ENCODE measurements at regions not wholly inside any gene's neighbourhood (a gene's known extent, or its start where the extent isn't known, plus 50 kb on each side); places are given as distances from the start of the nearest gene placed in this dataset.

- ChIA-PET CTCF (no interaction called here), POLR2A (ENCODE audit: low non-redundant PET) (no interaction called here)
- no peak overlapping the region for H3K27ac ChIP-seq (ENCODE audit: low read depth, low read length, poor library complexity, severe bottlenecking)
- no peak overlapping the region for H3K4me3 ChIP-seq (ENCODE audit: low read depth, low read length, poor library complexity, severe bottlenecking)
- intact Hi-C loops (cut with micrococcal nuclease; ENCODE audit: unreplicated experiment) = loop anchor here (5.0 kb wide), 1 partner anchor 193 kb away; no protein-coding TSS in a partner anchor
- no peak for DNase-seq (ENCODE audit: low spot score)
- H3K27me3 ChIP-seq (replicated peaks; ENCODE audit: insufficient read depth, low read depth, low read length, poor library complexity) = no peaks in the 10 kb centered on the region
- H3K9me3 ChIP-seq (ENCODE audit: low read depth, low read length, poor library complexity, severe bottlenecking) = no peaks in the 10 kb centered on the region
- no peaks in the 10 kb centered on the region for H3K36me3 ChIP-seq (ENCODE audit: insufficient read depth, low read length, poor library complexity, severe bottlenecking)
- H3K4me1 ChIP-seq (ENCODE audit: insufficient read depth, low read length, poor library complexity, severe bottlenecking) = peaks cover 10% of the 10 kb centered on the region
- no TSS peak for BruUV-seq (replicated peaks)
- TF ChIP-seq EZH2 (IDR thresholded peaks at IDR 0.05; ENCODE audit: borderline replicate concordance, low read depth, low read length, poor library complexity, severe bottlenecking) (no peak), CTCF (conservative IDR thresholded peaks at IDR 0.05; ENCODE audit: low read depth, low read length) (no peak)
These were observed 63.9 kb downstream of the ARL6IP4 start for GRCh38 chr12:123044351-123044750.

GRCh38 chr12:123043536-123044001 is 63.1 kb downstream of the ARL6IP4 start:
- CTCF ChIA-PET = interaction anchor here (0.6 kb wide), 1 partner anchor 107 kb away, joined by 8 read pairs; the partner anchor contains the start of gene PITPNM2
- Histone ChIP-seq H3K4me3 (ENCODE audit: low read depth, low read length, poor library complexity, severe bottlenecking) (no peak overlapping the region), H3K9me3 (ENCODE audit: low read depth, low read length, poor library complexity, severe bottlenecking) (no peaks in the 10 kb centered on the region), H3K36me3 (ENCODE audit: insufficient read depth, low read length, poor library complexity, severe bottlenecking) (no peaks in the 10 kb centered on the region), H3K27me3 (replicated peaks; ENCODE audit: insufficient read depth, low read depth, low read length, poor library complexity) (no peaks in the 10 kb centered on the region), H3K27ac (ENCODE audit: low read depth, low read length, poor library complexity, severe bottlenecking) (no peak overlapping the region), H3K4me1 (ENCODE audit: insufficient read depth, low read length, poor library complexity, severe bottlenecking) (peaks cover 10% of the 10 kb centered on the region)
- BruUV-seq (replicated peaks) = no TSS peak
- TF ChIP-seq EZH2 (IDR thresholded peaks at IDR 0.05; ENCODE audit: borderline replicate concordance, low read depth, low read length, poor library complexity, severe bottlenecking) (no peak), CTCF (conservative IDR thresholded peaks at IDR 0.05; ENCODE audit: low read depth, low read length) (peak; percentile 65)
- POLR2A ChIA-PET (ENCODE audit: low non-redundant PET) = no interaction called here
- intact Hi-C loops (cut with micrococcal nuclease; ENCODE audit: unreplicated experiment) = loop anchor here (5.0 kb wide), 1 partner anchor 194 kb away; no protein-coding TSS in a partner anchor
- peak; percentile 59 for DNase-seq (ENCODE audit: low spot score)

- POLR2A ChIA-PET (ENCODE audit: low non-redundant PET) = no interaction called here
- Histone ChIP-seq H3K27me3 (replicated peaks; ENCODE audit: insufficient read depth, low read depth, low read length, poor library complexity) (no peaks in the 10 kb centered on the region), H3K9me3 (ENCODE audit: low read depth, low read length, poor library complexity, severe bottlenecking) (no peaks in the 10 kb centered on the region), H3K4me3 (ENCODE audit: low read depth, low read length, poor library complexity, severe bottlenecking) (no peak overlapping the region), H3K27ac (ENCODE audit: low read depth, low read length, poor library complexity, severe bottlenecking) (no peak overlapping the region), H3K4me1 (ENCODE audit: insufficient read depth, low read length, poor library complexity, severe bottlenecking) (peaks cover 10% of the 10 kb centered on the region), H3K36me3 (ENCODE audit: insufficient read depth, low read length, poor library complexity, severe bottlenecking) (no peaks in the 10 kb centered on the region)
- no peak for DNase-seq (ENCODE audit: low spot score)
- intact Hi-C loops (cut with micrococcal nuclease; ENCODE audit: unreplicated experiment) = loop anchor here (5.0 kb wide), 1 partner anchor 194 kb away; no protein-coding TSS in a partner anchor
- CTCF ChIA-PET = no interaction called here
- TF ChIP-seq CTCF (conservative IDR thresholded peaks at IDR 0.05; ENCODE audit: low read depth, low read length) = no peak
- no peak for TF ChIP-seq EZH2 (IDR thresholded peaks at IDR 0.05; ENCODE audit: borderline replicate concordance, low read depth, low read length, poor library complexity, severe bottlenecking)
- BruUV-seq (replicated peaks) = no TSS peak
These were observed 62.4 kb downstream of the ARL6IP4 start for GRCh38 chr12:123042833-123043232.
